Cardiac fibroblast (primary cell): ENCODE measurements at regions not wholly inside any gene's neighbourhood (a gene's known extent, or its start where the extent isn't known, plus 50 kb on each side); places are given as distances from the start of the nearest gene placed in this dataset.

Source experiments
- DNase-seq, 2 donors: peaks; one replicate each; pipeline versions ENCODE4 v3.0.0 to v3.0.0-alpha.2; 2010; ENCODE audit warnings: low read depth in 2 of 2
- H3K4me3 ChIP-seq, 2 donors: replicated peaks in 1 of 2; 1 replicate in 1 of 2; 2 replicates in 1 of 2; pipeline ENCODE4 v1.5.1; 2011; ENCODE audit warnings: low read depth in 2 of 2, low read length in 2 of 2, mild to moderate bottlenecking in 2 of 2, moderate library complexity in 1 of 2
- TF ChIP-seq, protein P1 (sequence below): IDR thresholded peaks from one replicate; pipeline ENCODE4 v1.5.1; 2011; ENCODE audit warnings: low read depth, mild to moderate bottlenecking, low read length, inconsistent platforms

DNA sequence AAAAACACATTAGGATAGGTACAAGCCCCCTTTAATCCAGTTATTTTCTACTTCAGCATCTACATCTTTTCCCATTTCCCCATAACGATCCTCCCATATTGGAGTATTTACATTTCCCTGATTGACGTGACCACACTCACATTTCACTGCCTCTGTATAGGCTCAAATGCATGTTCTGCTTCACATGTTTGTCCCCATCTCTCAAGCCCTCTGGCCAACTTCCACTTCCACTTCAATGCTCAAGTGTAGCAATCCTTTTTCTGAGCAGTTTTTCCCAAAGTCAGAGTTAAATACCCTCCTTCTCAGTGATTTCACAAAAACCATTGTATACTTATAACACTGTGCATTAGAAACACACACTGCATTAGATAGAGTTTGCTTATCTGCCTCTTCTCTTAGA is 61.8 kb upstream of the TTLL7 start:
- no peak overlapping the region for H3K4me3 ChIP-seq
- TF ChIP-seq, protein P1, sequence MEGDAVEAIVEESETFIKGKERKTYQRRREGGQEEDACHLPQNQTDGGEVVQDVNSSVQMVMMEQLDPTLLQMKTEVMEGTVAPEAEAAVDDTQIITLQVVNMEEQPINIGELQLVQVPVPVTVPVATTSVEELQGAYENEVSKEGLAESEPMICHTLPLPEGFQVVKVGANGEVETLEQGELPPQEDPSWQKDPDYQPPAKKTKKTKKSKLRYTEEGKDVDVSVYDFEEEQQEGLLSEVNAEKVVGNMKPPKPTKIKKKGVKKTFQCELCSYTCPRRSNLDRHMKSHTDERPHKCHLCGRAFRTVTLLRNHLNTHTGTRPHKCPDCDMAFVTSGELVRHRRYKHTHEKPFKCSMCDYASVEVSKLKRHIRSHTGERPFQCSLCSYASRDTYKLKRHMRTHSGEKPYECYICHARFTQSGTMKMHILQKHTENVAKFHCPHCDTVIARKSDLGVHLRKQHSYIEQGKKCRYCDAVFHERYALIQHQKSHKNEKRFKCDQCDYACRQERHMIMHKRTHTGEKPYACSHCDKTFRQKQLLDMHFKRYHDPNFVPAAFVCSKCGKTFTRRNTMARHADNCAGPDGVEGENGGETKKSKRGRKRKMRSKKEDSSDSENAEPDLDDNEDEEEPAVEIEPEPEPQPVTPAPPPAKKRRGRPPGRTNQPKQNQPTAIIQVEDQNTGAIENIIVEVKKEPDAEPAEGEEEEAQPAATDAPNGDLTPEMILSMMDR: no peak
- no peak for DNase-seq

DNA sequence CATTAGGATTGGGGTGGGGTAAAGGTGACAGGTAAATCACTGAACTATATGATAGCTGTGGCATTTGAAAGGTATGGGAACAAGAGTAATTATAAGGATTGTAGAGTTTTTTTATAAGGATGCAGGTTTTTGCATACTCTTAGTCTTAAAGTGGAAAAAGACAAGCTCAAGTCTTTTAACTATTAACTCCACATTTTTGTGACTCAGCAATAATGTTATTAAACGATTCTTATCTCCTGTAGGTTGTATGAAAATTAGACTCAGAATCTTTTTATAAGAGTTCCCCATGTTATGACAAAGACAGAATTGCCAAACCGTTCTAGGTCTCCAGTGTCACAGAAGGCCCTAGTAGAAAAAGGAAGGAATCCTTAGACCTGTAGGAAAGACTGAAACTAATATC is 49.9 kb upstream of the TTLL7 start:
- no peak overlapping the region for H3K4me3 ChIP-seq
- TF ChIP-seq, protein P1: no peak
- no peak for DNase-seq
